Left lung (tissue), 4 donors: ENCODE measurements at regions not wholly inside any gene's neighbourhood (a gene's known extent, or its start where the extent isn't known, plus 50 kb on each side); places are given as distances from the start of the nearest gene placed in this dataset.

ENCODE experiments used
- ATAC-seq: fragments of 200-7000 bp; cut with Tn5 transposase; one replicate; pipeline ENCODE4 v1.9.1; 2020; ENCODE audit warnings: moderate library complexity
- DNase-seq, 4 donors: peaks; one replicate each; pipeline ENCODE4 v3.0.0-alpha.2; 2013 to 2020
- H3K27ac ChIP-seq, 2 donors: fragments of 200-600 bp; sonication (generic) in 1 of 2; one replicate each; pipeline versions ENCODE4 v1.5.0 to v1.8.0; 2020 to 2021
- H3K27me3 ChIP-seq, 2 donors: fragments of 200-600 bp; sonication (generic) in 1 of 2; one replicate each; pipeline versions ENCODE4 v1.5.0 to v1.8.0; 2020 to 2021
- H3K36me3 ChIP-seq, 2 donors: fragments of 200-600 bp; sonication (generic) in 1 of 2; one replicate each; pipeline versions ENCODE4 v1.5.0 to v1.8.0; 2020 to 2021
- H3K4me1 ChIP-seq, 2 donors: fragments of 200-600 bp; one replicate each; pipeline ENCODE4 v1.8.0; 2021
- H3K4me3 ChIP-seq, 2 donors: fragments of 200-600 bp; sonication (generic) in 1 of 2; one replicate each; pipeline versions ENCODE4 v1.5.0 to v1.8.0; 2020 to 2021; ENCODE audit warnings: mild to moderate bottlenecking in 1 of 2
- H3K9me3 ChIP-seq, 2 donors: fragments of 200-600 bp; sonication (generic) in 1 of 2; one replicate each; pipeline versions ENCODE4 v1.5.0 to v1.8.0; 2020 to 2021
- intact Hi-C, 2 donors: fragments of 100-400 bp; cut with DNase I; formaldehyde crosslinking; loops; one replicate each; pipeline versions ENCODE4 v1.11.2 to v1.14.2; 2022
- TF ChIP-seq, protein P1 (sequence below), 2 donors: fragments of 200-600 bp; sonication (generic) in 1 of 2; IDR thresholded peaks; one replicate each; pipeline versions ENCODE4 v1.5.0 to v1.8.0; 2021; ENCODE audit warnings: antibody characterized with exemption in 2 of 2
- donor health status: DM: no; HTN: yes; CAD: no.
- donor health status: DM: no; HTN: no; CAD: no.

DNA sequence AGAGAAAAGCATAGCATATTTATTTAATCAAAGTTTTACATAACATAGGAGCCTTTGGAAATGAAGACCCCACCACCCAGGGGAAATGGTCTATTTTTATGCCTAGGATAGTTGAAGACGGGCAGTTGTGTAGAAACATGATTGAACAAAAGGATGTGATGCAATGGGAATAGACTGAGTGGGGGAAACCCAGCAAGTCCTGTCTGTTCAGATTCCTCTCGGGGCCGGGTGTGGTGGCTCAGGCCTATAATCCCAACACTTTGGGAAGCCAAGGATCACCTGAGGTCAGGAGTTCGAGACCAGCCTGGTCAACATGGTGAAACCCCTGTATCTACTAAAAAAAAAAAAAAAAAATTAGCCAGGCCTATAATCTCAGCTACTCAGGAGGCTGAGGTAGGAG lies 298.3 kb downstream of the MATN1 start:
- DNase-seq (no peak), ATAC-seq (no peak)
- Histone ChIP-seq H3K9me3 (peaks cover 0 to 16% of the 10 kb centered on the region in 2 donors), H3K4me3 (no peak overlapping the region), H3K27ac (no peak overlapping the region), H3K4me1 (no peaks in the 10 kb centered on the region), H3K36me3 (no peaks in the 10 kb centered on the region), H3K27me3 (peaks cover 0 to 60% of the 10 kb centered on the region in 2 donors)
- intact Hi-C loops, result no loop called here
- TF ChIP-seq, protein P1, sequence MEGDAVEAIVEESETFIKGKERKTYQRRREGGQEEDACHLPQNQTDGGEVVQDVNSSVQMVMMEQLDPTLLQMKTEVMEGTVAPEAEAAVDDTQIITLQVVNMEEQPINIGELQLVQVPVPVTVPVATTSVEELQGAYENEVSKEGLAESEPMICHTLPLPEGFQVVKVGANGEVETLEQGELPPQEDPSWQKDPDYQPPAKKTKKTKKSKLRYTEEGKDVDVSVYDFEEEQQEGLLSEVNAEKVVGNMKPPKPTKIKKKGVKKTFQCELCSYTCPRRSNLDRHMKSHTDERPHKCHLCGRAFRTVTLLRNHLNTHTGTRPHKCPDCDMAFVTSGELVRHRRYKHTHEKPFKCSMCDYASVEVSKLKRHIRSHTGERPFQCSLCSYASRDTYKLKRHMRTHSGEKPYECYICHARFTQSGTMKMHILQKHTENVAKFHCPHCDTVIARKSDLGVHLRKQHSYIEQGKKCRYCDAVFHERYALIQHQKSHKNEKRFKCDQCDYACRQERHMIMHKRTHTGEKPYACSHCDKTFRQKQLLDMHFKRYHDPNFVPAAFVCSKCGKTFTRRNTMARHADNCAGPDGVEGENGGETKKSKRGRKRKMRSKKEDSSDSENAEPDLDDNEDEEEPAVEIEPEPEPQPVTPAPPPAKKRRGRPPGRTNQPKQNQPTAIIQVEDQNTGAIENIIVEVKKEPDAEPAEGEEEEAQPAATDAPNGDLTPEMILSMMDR (IDR thresholded peaks at IDR 0.05), result no peak

DNA sequence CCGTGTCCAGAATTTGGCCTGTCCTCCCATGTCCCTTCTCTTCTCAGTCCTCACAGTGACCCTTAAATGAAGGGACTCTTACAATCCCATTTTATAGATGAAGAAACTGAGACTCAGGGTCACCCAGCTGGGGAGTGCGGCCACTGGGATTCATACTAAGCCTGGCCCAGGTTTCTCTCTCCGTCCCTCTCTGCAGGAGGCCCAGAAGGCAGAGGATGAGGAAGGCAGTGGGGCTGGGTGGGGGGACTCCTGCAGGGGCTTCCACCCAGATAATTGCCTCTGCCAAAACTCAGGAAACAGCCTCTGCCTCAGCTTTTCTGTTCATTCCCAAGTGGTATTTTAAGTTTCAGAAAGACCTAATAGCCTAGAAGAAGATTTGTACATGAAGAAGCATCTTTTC lies 299.8 kb downstream of the MATN1 start:
- ATAC-seq, result no peak
- intact Hi-C loops, result no loop called here
- DNase-seq, result peak in 1 of 4 donors; percentile 7
- Histone ChIP-seq H3K4me1 (no peaks in the 10 kb centered on the region), H3K9me3 (peaks cover 0 to 14% of the 10 kb centered on the region in 2 donors), H3K36me3 (no peaks in the 10 kb centered on the region), H3K27ac (no peak overlapping the region), H3K27me3 (peaks cover 0 to 60% of the 10 kb centered on the region in 2 donors), H3K4me3 (no peak overlapping the region)
- TF ChIP-seq, protein P1 (IDR thresholded peaks at IDR 0.05), result no peak

DNA sequence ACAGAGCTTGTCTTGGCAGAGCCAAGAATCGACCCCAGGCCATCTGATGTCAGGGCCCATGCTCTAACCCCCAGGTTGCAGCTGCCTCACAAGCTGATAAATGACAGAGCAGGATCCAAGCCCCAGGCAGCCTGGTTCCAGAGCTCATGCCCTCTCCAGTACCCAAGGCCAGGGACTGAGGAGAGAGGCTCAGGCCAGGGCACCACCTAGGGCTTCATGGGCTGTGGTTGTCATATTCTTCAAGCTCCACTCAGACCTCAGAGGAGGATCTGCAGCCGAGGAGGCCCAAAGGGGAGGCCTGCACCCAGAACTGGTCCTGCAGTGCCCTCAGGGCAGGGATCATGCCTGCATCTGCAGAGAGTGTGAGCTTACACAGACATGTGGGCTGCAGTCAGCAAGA lies 301.1 kb downstream of the MATN1 start:
- no peaks in the 10 kb centered on the region for H3K36me3 ChIP-seq
- peaks cover 0 to 47% of the 10 kb centered on the region in 2 donors for H3K27me3 ChIP-seq
- peaks cover 0 to under 1% of the 10 kb centered on the region in 2 donors for H3K9me3 ChIP-seq
- ATAC-seq (no peak), DNase-seq (peak in 1 of 4 donors; percentile 37)
- TF ChIP-seq, protein P1 (IDR thresholded peaks at IDR 0.05), result no peak
- H3K4me1 ChIP-seq, result no peaks in the 10 kb centered on the region
- H3K4me3 ChIP-seq, result no peak overlapping the region
- intact Hi-C loops, result no loop called here
- H3K27ac ChIP-seq, result no peak overlapping the region

DNA sequence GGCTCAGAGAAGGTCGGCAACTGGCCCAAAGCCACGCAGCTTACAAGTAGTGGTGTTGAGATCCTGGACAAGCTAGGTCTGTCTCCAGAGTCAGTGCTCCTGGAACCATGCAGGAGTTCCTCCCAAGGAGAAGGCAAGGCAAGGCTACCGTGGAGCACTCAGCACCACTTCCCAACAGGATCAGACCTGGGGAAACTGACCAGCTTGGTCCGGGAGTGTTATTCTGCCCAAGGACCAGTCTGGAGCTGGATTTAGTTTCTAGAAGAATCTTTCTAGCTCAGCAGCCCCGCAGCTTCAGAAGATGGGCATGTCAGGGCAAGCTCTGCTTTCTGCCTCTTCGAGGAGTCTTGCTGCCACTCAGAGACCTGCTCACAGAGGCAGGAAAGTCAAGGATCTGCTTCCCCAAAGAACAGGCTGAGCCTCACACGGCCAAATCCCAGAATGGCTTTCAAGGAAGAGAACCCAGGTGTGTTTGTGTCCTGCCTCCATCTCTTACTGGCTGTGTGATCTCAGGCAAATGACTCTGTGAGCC lies 302.8 kb downstream of the MATN1 start:
- no peak for ATAC-seq
- TF ChIP-seq, protein P1 (IDR thresholded peaks at IDR 0.05), result no peak
- Histone ChIP-seq H3K36me3 (no peaks in the 10 kb centered on the region), H3K4me1 (no peaks in the 10 kb centered on the region), H3K27me3 (peaks cover 0 to 45% of the 10 kb centered on the region in 2 donors), H3K4me3 (no peak overlapping the region), H3K27ac (no peak overlapping the region), H3K9me3 (no peaks in the 10 kb centered on the region)
- intact Hi-C loops, result no loop called here
- DNase-seq, result no peak

DNA sequence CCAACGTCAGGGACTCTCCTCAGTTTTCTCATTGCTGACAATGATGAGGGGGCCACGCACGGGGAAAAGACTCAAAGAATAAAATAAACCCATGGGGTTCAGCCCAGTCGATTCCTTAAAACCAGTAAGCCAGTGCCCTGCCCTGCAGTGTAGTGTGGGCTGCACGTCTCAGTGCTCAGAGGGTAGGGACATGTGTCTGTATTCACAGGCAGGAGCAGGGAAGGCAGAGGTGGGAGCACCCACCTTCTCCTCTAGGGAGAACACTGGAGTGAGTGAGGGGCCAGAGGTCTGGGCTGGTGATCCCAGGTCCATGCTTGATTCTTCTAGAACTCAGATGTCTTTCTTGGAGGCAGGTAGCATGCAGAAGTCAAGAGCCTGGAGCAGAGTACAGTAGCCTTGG lies 303.6 kb downstream of the MATN1 start:
- intact Hi-C loops, result no loop called here
- no peaks in the 10 kb centered on the region for H3K36me3 ChIP-seq
- H3K9me3 ChIP-seq, result no peaks in the 10 kb centered on the region
- no peak overlapping the region for H3K4me3 ChIP-seq
- H3K27ac ChIP-seq, result no peak overlapping the region
- DNase-seq (no peak), ATAC-seq (no peak)
- H3K27me3 ChIP-seq, result peaks cover 0 to 45% of the 10 kb centered on the region in 2 donors
- no peaks in the 10 kb centered on the region for H3K4me1 ChIP-seq
- TF ChIP-seq, protein P1 (IDR thresholded peaks at IDR 0.05), result no peak
